GM19467 (cell line): ENCODE measurements at regions not wholly inside any gene's neighbourhood (a gene's known extent, or its start where the extent isn't known, plus 50 kb on each side); places are given as distances from the start of the nearest gene placed in this dataset.

Source experiments
- ATAC-seq: cut with Tn5 transposase; IDR thresholded peaks from one replicate; pipeline ENCODE4 v1.9.1; 2021; ENCODE audit warnings: mild to moderate bottlenecking, moderate library complexity; ENCODE audit not compliant: unreplicated experiment

DNA sequence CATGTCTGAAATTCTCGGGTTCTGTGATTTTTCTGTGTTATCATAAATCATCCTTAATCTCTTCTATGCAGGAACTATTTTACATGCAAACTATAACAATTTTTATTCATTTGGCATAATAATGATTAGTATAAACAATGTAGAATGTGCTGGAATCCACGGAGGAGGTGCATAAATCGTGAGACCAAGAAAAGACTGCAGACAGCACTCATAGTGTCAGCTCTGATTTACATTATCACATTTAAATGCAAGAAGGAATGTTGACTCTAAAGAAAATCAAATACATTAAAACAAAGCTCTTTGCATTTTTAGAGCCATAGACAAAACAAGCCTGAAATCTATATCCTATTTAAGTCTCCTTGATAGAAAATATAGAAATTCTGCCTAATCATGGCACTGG is 501.7 kb upstream of the STXBP6 start:
- ATAC-seq = no peak

DNA sequence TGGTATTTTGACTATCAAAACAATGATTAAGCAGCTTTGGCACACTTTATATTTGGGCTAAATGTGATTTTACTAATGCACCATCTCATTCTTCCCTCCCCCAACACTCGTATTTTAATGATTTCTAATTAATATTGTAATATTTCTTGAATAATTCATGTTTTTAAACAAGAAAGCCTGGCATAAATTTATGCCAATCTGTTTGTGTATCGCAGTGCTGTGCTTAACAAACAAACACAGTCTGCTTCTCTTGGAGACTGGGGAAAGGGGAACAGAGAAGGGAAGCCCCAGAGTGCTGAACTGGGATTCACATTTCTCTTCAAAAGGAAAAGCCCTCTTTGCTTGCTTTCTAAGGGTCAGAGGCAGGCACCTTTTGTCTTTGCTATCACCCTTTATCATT is 496.9 kb upstream of the STXBP6 start:
- ATAC-seq = no peak

DNA sequence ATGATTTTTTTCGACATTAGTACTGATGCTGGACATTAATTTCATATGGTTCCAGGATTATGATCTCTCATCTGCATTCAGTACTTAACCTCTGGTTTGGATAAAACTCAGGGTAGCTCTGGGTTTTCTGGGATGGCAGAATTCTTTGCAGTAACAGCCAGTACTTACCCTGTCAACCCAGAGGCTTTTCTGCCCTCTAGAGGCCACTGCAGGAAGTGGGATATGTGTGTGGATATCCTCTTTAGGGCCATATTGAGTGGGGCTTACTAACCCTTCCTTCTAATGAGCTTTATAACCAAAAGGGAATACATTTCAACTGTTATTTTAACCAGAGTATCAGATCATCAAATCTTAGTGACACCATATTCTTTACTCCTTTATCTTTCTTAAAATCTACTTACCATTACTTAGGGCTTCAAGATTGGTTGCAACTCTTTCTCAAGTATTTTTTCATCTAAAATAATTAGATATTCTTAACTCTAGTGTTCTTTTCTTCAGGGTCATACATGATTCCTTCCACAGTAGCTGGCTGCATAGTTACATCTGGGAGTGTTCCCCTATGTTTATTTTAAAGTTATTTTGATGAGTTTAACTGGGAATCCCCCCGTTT is 488.0 kb upstream of the STXBP6 start:
- no peak for ATAC-seq

DNA sequence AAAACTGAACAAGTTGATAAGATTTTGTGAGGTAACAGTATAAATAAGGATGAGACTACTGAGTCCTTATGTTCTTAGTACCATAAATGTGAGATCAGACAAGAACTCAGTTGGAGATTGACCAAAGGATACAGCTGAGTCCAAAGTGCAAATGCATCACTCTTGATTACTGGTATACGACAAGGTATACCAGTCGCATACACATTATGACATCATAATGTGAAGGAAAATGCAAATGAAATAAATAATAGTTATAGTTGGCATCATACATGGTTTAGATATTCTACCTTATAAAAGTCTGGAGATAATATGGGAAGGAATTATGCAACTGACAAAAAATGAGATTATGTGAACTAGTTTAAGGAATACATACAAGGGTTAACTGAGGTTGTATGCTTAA is 476.3 kb upstream of the STXBP6 start:
- no peak for ATAC-seq

DNA sequence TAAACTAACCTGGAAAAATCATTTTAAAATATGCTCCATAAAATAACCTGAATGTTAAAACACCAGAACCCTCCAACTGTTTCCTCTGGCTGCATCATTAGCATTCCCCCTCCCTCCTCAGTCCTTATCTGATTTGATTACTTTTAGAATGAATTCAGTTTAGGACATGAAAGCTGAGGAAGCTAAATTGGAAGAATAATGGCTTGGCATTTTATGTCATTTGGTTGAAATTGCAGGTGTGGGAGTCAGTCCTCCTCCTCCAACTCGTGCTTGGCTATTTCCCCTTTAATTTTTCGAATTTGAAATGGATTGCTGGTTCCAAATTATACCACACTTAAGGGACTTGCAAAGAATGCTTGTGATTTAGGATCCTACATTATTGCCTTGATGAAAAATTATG is 473.0 kb upstream of the STXBP6 start:
- ATAC-seq = no peak

DNA sequence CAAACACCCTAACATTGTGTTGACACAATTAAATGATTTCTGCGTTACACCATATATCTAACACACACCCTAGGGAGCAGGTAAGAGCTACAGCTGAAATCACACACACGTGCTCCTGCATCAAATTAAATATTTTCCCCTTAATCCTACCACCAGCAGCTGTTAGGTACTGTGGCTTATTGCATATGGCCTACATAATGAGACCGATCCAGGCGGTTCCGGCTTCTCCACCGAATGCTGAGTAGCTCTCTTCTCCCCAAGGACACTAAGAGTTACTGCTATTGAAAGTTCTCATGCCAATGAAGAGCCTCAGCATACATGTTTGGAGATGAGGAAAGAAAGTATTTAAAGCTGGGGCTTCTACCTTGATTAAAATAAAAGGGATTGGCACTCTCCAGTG is 472.2 kb upstream of the STXBP6 start:
- ATAC-seq = no peak

DNA sequence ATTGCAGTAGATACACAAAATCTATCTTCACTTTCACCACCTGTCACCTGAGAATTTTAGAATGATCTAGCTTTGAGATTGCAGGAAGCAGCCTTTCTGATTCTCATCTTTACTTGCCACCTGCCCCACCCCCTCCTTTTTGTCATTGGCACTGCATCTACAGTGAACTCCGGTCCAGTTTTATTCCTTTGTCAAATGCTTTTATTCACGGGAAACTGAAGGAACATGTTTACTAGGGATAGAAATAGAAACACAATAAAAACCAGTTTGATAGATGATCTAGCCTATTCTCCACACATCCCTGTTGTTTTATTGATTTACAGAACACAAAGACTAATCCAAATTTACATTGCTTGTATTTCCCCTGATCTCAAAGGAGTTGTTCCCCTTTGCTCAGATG is 471.7 kb upstream of the STXBP6 start:
- no peak for ATAC-seq

DNA sequence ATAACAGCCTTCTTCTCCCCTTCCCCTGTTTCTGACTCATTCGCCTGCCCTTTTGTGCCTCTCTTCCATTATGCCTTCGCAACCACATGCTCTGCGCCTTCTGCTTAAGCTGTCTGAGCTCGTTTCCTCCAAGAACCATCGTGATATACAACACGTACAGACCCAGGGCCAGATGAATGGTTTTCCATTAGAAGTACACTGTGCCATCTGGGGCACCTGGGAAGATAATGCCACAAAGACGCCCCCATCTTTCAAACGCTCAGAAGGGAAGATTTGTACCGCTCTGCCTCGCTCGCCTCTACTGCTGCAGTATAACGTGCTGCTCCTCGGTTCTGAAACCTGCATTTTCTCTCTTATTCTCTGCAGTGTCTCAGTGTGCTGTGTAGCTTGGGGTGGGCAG is 470.9 kb upstream of the STXBP6 start:
- ATAC-seq = no peak

DNA sequence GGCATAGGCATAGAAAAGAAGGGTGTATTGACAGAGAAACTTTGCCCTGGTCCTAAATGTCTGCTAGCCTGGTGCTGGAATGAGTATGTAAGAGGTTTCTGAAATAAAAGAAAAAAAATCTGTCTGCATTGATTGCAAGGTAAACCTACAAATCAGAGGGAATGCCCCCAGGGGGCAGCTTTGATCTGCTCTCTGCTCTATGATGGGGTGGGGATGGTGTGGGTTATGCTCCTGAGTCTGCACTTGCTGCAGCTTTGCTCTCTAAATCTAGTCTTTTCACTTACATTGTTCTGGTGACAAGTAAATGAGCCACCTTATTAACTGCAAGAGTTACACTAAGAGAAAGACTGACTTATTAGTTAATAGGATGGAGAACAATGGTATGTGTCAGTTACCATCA is 468.4 kb upstream of the STXBP6 start:
- no peak for ATAC-seq

DNA sequence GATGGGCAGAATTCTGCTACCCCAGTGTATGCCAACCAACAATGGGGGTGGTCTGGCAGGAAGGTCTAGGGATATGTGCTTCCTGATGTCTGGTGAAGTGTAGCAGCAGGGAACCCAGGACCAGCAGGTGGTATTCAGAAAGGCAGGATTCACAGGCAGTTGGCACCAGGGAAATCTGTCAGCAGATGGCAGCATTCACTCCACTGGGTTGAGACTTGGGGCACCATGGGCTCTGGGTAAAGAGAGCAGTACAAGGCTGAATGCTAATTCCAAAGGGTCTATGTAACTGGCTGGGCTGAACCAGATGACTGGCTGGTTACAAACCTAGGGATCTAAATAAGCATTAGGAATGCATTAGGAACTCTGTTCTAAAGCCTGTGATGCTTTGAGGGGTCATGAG is 466.9 kb upstream of the STXBP6 start:
- no peak for ATAC-seq

DNA sequence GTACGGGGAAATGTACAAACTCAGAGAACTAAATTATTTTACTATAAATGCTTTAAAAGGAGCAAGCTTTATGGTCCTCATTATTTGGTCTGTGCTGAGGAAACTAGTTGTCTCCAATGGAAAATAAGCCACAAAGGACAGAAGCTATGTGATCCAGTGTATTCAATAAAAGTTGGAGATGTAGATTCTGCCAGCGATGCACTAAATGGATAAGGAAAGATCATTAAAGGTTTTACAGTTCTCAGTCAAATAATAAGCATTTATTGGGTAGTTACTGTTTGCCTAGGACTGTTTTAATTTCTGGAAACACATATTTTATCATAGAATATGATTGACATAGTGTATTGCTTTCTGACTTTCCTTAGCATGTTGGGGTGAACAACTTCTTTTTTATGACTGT is 458.9 kb upstream of the STXBP6 start:
- ATAC-seq = no peak

DNA sequence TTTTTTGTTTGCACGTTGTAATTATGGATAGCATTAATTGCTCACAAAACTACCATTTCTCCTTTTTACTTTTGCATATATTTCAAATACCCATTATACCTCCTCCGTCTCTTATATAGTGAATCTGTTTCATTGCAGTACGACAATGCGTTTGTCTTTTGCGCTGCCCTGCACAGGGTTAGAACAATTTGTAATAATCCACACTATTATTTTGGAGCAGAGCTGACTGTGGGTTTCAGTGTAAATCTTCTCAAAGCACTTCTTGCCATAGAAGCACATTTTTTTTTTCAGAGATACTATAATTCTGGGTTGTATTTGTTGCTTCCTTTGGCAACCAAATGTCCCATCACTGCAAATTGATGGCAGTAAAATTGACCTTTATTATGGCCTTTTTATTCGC is 451.8 kb upstream of the STXBP6 start:
- ATAC-seq = no peak

DNA sequence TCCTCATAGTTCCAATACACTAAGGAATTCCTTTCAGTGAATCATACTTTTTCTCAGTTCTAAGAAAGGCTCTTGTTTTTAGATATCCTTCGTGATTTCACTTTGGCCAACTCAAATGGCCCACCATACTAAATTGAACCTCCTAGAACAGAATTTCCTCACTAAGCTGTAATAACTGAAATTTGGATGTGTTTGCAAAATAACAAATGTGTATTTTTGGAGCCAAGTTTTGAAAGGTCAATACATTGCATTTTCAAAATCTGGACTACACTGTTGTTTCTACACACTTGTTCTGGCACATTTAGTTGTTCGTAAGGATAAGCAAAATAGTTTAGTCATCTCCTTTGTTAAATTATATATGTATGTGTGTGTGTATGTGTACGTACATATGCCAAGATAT is 439.0 kb upstream of the STXBP6 start:
- no peak for ATAC-seq

DNA sequence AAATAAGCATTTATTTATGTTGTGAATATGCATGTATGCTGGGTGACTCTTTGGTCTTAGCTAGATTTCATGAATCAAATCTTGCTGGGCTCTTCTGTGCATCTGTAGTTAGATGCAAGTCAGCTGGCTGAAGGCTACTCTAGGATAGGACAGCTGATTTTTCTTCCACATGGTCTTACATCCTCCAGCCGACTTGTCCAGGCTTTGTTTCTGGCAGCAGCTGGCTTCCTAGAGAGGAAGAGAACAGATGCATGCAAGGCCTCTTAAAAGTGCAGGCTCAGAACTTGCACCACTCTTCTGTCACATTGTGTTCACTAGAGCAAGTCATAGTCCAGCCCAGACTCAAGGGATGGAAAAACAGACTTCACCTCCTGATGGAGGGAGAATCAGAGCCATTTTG is 435.4 kb upstream of the STXBP6 start:
- ATAC-seq = no peak

DNA sequence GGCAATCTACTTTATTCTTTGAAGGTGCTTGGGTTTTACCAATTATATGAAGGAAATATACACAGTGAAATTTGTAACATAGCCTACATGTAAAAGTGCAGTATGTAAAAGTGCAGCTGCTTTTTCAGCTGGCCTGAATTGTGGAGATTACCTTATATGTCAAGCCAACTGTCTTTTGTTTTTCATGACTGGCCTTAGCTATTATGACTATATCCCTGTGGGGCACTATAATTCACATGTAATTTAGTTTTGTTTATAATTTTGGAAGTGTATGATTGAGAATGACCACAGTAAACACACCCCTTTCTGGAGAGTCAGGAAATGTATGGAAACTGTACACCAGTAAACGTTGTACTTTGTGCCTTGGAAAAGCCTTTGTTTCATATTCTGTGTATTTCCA is 435.0 kb upstream of the STXBP6 start:
- no peak for ATAC-seq

DNA sequence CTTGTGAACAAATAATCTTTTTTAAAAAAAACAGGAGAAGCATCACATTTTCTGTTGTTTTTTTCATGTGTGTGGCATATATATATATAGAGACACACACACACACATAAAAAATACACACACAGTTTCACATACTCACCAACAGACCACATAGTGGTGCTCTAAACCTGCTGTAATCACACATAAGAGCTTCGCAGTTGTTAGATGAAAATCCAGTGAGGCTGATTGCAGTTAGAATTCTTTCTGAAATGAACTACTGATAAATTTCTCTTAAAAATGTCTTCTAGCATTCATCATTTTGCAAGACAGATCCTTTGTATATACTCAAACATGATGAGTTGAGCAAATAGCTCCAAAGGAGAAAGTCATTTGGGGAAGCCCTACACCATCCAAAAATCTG is 434.3 kb upstream of the STXBP6 start:
- no peak for ATAC-seq

DNA sequence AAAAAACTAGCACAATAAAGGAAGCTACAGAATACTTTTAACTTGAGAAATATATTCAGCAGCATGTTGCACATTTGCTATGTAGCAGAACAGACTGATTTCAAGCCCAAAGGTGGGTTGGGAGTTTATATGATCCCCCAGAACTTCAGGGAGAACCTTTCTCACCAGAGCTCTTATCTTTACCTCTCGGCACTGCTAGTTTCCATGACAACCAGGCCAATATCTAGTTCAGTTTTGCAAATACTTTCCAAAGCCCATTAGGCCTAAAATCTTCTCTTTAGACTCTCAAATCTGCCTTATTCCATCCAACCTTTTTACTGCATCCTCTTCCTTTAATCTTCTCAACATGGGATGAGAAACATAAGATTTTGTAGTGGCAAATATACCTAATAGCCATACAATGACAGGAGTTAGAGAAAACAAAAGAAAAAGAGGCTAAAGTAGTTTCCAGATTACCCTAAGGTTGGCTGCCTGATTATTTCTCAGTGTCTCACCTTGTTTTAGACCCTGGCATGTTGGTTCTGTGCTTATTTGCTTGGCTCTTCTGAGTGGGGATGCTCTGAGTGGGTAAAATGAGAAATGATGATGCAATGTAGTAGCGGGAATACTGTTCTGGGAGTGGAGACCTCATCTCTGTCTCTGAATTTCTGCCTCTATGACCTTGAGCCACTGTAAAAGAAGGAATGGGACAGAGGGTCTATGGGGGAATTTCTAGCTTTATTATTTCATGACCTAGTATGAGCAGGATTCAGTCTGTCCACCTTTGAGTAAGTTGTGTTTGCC is 427.6 kb upstream of the STXBP6 start:
- no peak for ATAC-seq

DNA sequence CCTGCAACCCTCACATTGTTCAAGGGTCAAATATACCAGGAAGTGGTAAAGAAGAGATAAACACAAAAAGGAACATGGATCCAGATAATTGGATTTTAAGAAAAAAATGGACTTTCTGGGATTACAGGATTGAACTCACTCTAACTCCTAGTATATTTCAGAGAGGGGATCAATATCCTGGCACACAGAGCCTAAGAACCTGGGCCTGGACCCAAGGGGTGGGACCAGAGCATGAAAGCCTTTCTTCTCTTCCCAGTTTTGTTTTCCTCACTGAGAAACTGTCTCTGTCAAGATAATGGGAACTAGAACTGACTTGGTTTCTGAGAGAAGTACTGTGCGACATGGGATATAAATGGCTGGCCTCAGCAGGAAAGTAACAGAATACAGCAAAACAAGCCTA is 422.8 kb upstream of the STXBP6 start:
- no peak for ATAC-seq

DNA sequence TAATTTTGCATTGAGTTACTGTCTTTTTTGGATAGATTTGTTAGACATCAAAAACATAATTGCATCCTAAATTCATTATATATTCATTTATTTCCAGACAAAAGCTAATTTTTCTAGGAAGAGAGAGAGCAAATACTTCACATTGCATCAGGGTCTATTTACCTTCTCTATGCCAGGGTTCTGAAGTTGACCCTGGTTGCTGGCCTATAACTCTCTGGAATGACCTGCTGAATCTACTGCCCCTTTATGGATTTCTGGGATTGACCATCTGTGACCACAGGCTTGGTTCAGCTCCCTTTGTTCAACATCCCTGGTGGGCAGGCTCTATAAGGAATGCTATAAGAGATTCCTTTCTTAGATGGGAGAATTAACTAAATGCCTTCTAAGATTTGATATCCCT is 414.8 kb upstream of the STXBP6 start:
- ATAC-seq = no peak

DNA sequence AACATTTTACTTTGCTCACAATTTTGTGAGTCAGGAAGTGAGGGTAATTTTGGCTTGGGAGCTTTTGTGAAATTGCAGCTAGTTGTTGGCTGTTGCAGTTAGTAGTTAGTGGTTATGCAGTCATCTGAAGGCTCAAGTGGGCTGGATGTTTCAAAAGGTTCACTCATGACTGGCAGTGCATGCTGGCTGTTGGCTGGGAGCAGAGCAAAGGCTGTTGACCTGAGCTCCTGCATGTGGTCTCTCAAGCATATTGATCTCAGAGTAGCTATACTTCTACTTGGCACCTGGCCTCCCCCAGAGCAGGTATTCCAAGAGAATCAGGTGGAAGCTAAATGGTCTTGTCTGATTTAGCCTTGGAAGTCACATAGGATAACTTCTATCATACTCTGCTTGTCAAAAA is 414.1 kb upstream of the STXBP6 start:
- ATAC-seq = no peak

DNA sequence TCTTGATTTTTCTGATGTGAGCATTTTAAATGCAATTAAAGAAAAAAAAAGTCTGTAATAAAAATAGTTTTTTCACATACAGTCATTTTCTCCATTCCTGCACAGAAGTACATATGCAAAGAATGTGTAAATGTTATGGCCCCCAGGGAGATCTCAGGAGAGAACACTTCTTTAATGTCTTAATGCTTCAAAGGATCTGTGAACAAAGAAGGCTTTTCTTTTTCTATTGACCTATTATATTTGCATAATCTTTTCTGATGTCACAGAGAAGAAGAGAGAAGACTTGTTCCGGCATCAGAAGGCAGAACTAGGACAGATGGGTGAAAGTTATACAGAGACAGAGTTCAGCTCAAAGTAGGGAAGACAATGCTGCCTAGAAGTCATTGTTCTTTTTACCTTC is 413.5 kb upstream of the STXBP6 start:
- no peak for ATAC-seq

DNA sequence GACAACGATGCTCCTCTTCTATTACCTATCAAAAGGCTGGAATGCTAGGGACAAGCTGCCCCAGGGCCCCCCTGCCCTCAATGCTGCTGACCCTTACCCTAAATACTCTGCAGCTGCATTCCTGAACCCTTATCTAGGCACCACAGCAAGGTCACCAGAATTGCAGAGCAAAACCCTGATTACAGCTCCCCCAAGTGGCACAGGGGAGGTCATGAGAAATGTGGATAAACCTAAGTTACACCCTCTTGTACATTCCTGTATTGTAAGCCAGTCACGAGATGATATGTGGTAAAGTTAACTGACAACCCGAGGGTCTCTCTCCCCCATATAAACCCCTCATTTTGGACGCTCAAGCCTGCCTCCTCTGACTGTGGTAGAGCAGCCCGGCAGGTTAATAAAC is 411.8 kb upstream of the STXBP6 start:
- ATAC-seq = no peak

DNA sequence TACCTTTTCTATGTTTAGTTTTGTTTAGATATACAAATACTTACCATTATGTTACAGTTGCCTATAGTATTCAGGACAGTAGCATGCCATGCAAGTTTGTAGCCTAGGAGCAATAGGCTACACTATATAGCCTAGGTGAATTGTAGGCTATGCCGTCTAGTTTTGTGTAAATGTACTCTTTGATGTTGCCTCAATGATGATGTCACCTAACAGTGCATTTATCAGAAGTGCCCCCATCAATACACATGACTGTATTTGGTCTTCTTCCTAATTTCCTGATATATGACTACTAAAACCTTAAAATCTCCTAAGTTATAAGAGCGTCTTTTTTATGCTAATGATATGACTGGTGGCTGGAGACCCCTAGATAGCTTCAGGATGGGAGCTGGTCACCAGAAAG is 394.4 kb upstream of the STXBP6 start:
- ATAC-seq = no peak
